HEK293T (cell line): ENCODE measurements at regions not wholly inside any gene's neighbourhood (a gene's known extent, or its start where the extent isn't known, plus 50 kb on each side); places are given as distances from the start of the nearest gene placed in this dataset.

Experiments used
- CTCF ChIA-PET: fragments of 350-600 bp; formaldehyde crosslinking; extraction: SDS; loops from one replicate; lab custom pipeline; 2021; ENCODE audit warnings: antibody characterized with exemption, inconsistent platforms; lab: Yijun Ruan, JAX
- POLR2A ChIA-PET: fragments of 350-600 bp; formaldehyde crosslinking; extraction: SDS; loops from one replicate; lab custom pipeline; 2020; ENCODE audit warnings: antibody characterized with exemption, inconsistent platforms; lab: Yijun Ruan, JAX
- DNase-seq: peaks from one replicate; pipeline ENCODE4 v3.0.0; 2012; ENCODE audit warnings: mixed read lengths; ENCODE audit errors: extremely low spot score
- ARNT ChIP-seq: fragments of 450-650 bp; IDR thresholded peaks from 2 replicates; pipeline ENCODE4 v1.6.1; 2017; ENCODE audit warnings: mild to moderate bottlenecking
- BHLHE40 ChIP-seq: fragments of 450-650 bp; IDR thresholded peaks from 2 replicates; pipeline ENCODE4 v1.6.1; 2016; ENCODE audit warnings: mild to moderate bottlenecking, moderate library complexity, borderline replicate concordance
- ELF4 ChIP-seq: fragments of 450-650 bp; IDR thresholded peaks from 2 replicates; pipeline ENCODE4 v1.6.1; 2017; ENCODE audit warnings: antibody characterized with exemption
- FOXA1 ChIP-seq: fragments of 450-650 bp; IDR thresholded peaks from 2 replicates; pipeline ENCODE4 v1.6.1; 2016; ENCODE audit warnings: mild to moderate bottlenecking
- FOXK2 ChIP-seq: fragments of 450-650 bp; IDR thresholded peaks from 2 replicates; pipeline ENCODE4 v1.6.1; 2016; ENCODE audit warnings: mild to moderate bottlenecking
- FOXM1 ChIP-seq: fragments of 450-650 bp; IDR thresholded peaks from 2 replicates; pipeline ENCODE4 v1.6.1; 2017; ENCODE audit warnings: mild to moderate bottlenecking, borderline replicate concordance
- HDGF ChIP-seq: fragments of 450-650 bp; IDR thresholded peaks from 2 replicates; pipeline ENCODE4 v1.6.1; 2017; ENCODE audit warnings: antibody characterized with exemption, borderline replicate concordance
- L3MBTL2 ChIP-seq: fragments of 450-650 bp; conservative IDR thresholded peaks from 2 replicates; pipeline ENCODE4 v1.6.1; 2016; ENCODE audit warnings: mild to moderate bottlenecking
- LEF1 ChIP-seq: fragments of 450-650 bp; IDR thresholded peaks from 2 replicates; pipeline ENCODE4 v1.6.1; 2017; ENCODE audit warnings: mild to moderate bottlenecking, borderline replicate concordance
- NFRKB ChIP-seq: fragments of 450-650 bp; IDR thresholded peaks from 2 replicates; pipeline ENCODE4 v1.6.1; 2016; ENCODE audit warnings: mild to moderate bottlenecking, moderate library complexity
- SP1 ChIP-seq: fragments of 450-650 bp; IDR thresholded peaks from 2 replicates; pipeline ENCODE4 v1.6.1; 2017
- SUZ12 ChIP-seq: fragments of 450-650 bp; IDR thresholded peaks from 2 replicates; pipeline ENCODE4 v1.6.1; 2016; ENCODE audit warnings: mild to moderate bottlenecking
- TARDBP ChIP-seq: fragments of 450-650 bp; IDR thresholded peaks from 2 replicates; pipeline ENCODE4 v1.6.1; 2016
- ZNF384 ChIP-seq: fragments of 450-650 bp; IDR thresholded peaks from 2 replicates; pipeline ENCODE4 v1.6.1; 2016
- TF ChIP-seq, protein P1 (sequence below): fragments of 450-650 bp; IDR thresholded peaks from 2 replicates; pipeline ENCODE4 v1.6.1; 2016

DNA sequence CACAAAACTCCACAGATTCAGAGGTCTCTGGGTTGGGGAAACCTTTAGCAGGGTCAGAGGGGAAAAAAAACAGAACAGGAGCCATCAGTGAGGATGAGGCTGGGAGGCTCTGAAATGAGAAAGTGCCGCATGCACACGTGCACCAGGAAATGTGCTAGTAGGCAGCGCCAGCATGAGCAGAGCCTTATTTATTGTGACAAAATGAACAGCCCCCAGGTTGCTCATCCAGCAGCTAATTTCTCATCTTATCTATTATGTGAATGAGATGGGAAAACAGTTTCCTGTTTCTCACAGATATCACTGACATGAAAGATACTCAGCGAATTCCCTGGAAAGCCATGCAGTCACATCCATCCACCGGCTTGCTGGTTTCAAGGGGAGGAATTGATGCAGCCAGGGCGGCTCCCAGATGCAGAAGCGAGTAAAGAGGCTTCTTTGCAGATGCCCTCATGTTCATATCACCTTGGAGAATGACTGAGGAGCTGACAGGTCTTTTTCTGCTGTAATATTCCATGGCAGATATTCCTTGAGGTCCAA, 176.1 kb downstream of the MBOAT1 start:
- TF ChIP-seq LEF1 (no peak), ZNF384 (no peak)

GRCh38 chr6:20038410-20039204, 173.7 kb downstream of the MBOAT1 start:
- ChIA-PET POLR2A (no interaction called here), CTCF (no interaction called here)
- DNase-seq, result no peak
- TF ChIP-seq LEF1, result no peak
- TF ChIP-seq L3MBTL2, result no peak
- TF ChIP-seq, protein P1, sequence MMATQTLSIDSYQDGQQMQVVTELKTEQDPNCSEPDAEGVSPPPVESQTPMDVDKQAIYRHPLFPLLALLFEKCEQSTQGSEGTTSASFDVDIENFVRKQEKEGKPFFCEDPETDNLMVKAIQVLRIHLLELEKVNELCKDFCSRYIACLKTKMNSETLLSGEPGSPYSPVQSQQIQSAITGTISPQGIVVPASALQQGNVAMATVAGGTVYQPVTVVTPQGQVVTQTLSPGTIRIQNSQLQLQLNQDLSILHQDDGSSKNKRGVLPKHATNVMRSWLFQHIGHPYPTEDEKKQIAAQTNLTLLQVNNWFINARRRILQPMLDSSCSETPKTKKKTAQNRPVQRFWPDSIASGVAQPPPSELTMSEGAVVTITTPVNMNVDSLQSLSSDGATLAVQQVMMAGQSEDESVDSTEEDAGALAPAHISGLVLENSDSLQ, result no peak
- no peak for TF ChIP-seq NFRKB
- TF ChIP-seq SUZ12, result no peak
- TF ChIP-seq TARDBP, result no peak
- no peak for TF ChIP-seq FOXM1
- no peak for TF ChIP-seq FOXK2
- TF ChIP-seq HDGF, result no peak
- TF ChIP-seq ARNT, result no peak
- no peak for TF ChIP-seq ELF4

More for the DNA sequence above, 176.1 kb downstream of the MBOAT1 start:
- ChIA-PET POLR2A (no interaction called here), CTCF (no interaction called here)
- no peak for DNase-seq

DNA sequence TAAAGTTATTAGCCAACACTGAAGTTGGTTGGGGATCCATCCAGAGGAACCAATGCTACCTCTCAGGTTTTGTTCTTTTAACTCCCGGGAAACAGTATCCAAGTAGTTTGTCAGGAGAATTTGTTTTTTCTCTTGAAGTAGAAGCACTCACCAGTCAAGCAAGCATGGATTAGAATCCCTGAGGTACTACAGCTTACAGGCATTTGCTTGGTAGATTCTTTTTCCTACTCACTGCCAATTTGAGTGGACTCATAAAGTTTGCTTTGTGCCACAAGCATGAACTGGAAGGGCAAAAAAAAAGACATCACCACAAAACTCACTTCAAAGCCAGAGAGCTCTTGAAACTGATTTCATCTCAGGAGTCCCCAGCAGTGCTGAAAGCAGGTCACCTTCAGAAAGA, 167.4 kb downstream of the MBOAT1 start:
- TF ChIP-seq FOXK2 (no peak), ELF4 (no peak), ZNF384 (no peak), L3MBTL2 (no peak), ARNT (no peak), SP1 (no peak), NFRKB (no peak), TARDBP (no peak), FOXA1 (no peak), FOXM1 (no peak), BHLHE40 (no peak), HDGF (no peak), SUZ12 (no peak)
- POLR2A ChIA-PET, result no interaction called here
- no peak for DNase-seq
- CTCF ChIA-PET, result no interaction called here
